ENCODE measurements at regions not wholly inside any gene's neighbourhood (a gene's known extent, or its start where the extent isn't known, plus 50 kb on each side); places are given as distances from the start of the nearest gene placed in this dataset.

GRCh38 chr9:24488896-24489295, 56.8 kb downstream of the IZUMO3 start:
- intact Hi-C loops (cut with DNase I): no loop called here
- no peak for DNase-seq
- whole genome bisulfite sequencing, 3 donors: 32 to 44% (median 35%) methylated on average over 3 of the region's 3 CpGs
- Histone ChIP-seq H3K9me3 (no peaks in the 10 kb centered on the region), H3K4me3 (no peak overlapping the region), H3K36me3 (ENCODE audit: insufficient read depth in 1 of 2, low read depth in 1 of 2) (no peaks in the 10 kb centered on the region), H3K27ac (no peak overlapping the region), H3K4me1 (no peaks in the 10 kb centered on the region), H3K27me3 (ENCODE audit: insufficient read depth in 3 of 3, low read length in 2 of 3) (no peaks in the 10 kb centered on the region)
- ATAC-seq: no peak
- no peak for TF ChIP-seq CTCF (IDR thresholded peaks at IDR 0.05)

GRCh38 chr9:24487946-24488345, 57.8 kb downstream of the IZUMO3 start:
- TF ChIP-seq CTCF (IDR thresholded peaks at IDR 0.05): no peak
- Histone ChIP-seq H3K27ac (no peak overlapping the region), H3K9me3 (no peaks in the 10 kb centered on the region), H3K4me3 (no peak overlapping the region), H3K4me1 (no peaks in the 10 kb centered on the region), H3K36me3 (ENCODE audit: insufficient read depth in 1 of 2, low read depth in 1 of 2) (no peaks in the 10 kb centered on the region), H3K27me3 (ENCODE audit: insufficient read depth in 3 of 3, low read length in 2 of 3) (no peaks in the 10 kb centered on the region)
- intact Hi-C loops (cut with DNase I): no loop called here
- 89 to 96% (median 92%) methylated on average over 1 of the region's 1 CpG for WGBS, 3 donors
- ATAC-seq (no peak), DNase-seq (no peak)

GRCh38 chr9:24487250-24487861, 58.3 kb downstream of the IZUMO3 start:
- Histone ChIP-seq H3K27me3 (ENCODE audit: insufficient read depth in 3 of 3, low read length in 2 of 3) (no peaks in the 10 kb centered on the region), H3K36me3 (ENCODE audit: insufficient read depth in 1 of 2, low read depth in 1 of 2) (no peaks in the 10 kb centered on the region), H3K4me1 (no peaks in the 10 kb centered on the region), H3K9me3 (no peaks in the 10 kb centered on the region), H3K4me3 (no peak overlapping the region), H3K27ac (no peak overlapping the region)
- ATAC-seq (no peak), DNase-seq (no peak)
- 33 to 47% (median 36%) methylated on average over 3 of the region's 3 CpGs for WGBS, 3 donors
- no peak for TF ChIP-seq CTCF (IDR thresholded peaks at IDR 0.05)
- intact Hi-C loops (cut with DNase I): no loop called here

- 2 to 3% (median 3%) methylated on average over 6 of the region's 6 CpGs for WGBS, 3 donors
- Histone ChIP-seq H3K9me3 (no peaks in the 10 kb centered on the region), H3K27me3 (ENCODE audit: insufficient read depth in 3 of 3, low read length in 2 of 3) (no peaks in the 10 kb centered on the region), H3K4me3 (no peak overlapping the region), H3K36me3 (ENCODE audit: insufficient read depth in 1 of 2, low read depth in 1 of 2) (no peaks in the 10 kb centered on the region), H3K27ac (no peak overlapping the region), H3K4me1 (no peaks in the 10 kb centered on the region)
- ATAC-seq (no peak), DNase-seq (no peak)
- no peak for TF ChIP-seq CTCF (IDR thresholded peaks at IDR 0.05)
- intact Hi-C loops (cut with DNase I): no loop called here
These were observed 66.2 kb downstream of the IZUMO3 start for GRCh38 chr9:24479361-24480059.

All from psoas muscle (tissue), 7 donors.